ENCODE measurements at regions not wholly inside any gene's neighbourhood (a gene's known extent, or its start where the extent isn't known, plus 50 kb on each side); places are given as distances from the start of the nearest gene placed in this dataset.
"Not testable (repeated sequence)": the region's sequence is repeated elsewhere in the genome, so short reads cannot be mapped to it uniquely, and the experiment has no call there.

DNA sequence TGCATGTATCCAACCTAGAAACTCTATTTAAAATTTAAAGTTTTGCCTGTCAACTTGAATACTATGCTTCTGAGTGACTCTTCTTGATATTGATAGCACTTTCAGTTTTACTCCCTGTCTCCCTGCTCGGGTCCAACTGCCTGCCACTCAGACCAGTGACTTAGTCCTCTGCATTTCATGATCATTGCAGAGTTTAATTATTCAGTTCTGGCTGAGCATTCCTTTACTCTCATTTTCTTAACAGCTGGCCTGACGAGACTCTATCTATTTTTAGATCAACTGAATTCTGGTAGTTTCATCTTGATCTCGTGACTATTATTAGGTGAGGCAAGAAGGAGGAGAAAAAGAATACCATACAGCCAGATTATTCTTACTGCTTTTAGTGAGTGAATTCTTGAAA lies 617.4 kb downstream of the SI start:
- no peak for DNase-seq (ENCODE audit: low read depth)

DNA sequence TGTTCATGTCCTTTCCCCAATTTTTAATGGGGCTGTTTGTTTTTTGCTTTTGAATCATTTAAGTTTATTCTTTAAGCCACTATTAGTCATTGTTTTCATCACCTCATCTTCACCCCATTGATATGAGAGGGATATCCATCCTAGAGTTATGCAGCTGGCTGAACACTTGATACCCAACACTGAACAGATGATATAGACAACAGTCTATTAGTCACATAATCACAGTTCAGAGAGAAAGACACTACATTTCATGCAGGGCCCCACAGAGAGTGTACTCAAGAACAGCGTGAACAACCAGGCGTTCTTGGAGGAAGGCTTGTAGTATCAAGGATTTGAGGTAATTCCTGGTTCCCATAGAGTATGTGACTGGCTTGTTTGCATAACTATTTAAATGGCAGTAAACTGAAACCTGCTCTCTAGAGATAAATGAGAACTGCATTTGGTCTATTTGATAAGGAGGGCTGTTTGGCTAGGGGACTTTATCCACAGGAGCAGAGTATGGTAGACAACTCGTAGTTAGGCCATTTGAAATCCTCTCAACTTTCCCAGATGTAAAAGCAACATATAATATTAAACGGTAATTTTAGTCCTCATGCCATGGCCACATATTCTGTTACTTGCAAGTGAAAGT lies 618.7 kb downstream of the SI start:
- no peak for DNase-seq (ENCODE audit: low read depth)

DNA sequence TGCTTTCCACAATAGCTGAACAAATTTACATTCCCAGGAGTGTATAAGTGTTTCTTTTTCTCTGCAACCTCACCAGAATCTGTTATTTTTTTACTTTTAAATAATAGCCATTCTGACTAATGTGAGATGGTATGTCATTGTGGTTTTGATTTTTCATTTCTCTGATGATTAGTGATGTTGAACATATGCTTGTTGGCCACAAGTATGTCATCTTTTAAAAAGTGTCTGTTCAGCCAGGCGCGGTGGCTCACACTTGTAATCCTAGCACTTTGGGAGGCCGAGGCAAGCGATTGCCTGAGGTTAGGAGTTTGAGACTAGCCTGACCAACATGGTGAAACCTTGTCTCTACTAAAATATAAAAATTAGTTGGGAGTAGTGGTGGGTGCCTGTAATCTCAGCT lies 619.3 kb downstream of the SI start:
- DNase-seq (ENCODE audit: low read depth) = peak; percentile 65

DNA sequence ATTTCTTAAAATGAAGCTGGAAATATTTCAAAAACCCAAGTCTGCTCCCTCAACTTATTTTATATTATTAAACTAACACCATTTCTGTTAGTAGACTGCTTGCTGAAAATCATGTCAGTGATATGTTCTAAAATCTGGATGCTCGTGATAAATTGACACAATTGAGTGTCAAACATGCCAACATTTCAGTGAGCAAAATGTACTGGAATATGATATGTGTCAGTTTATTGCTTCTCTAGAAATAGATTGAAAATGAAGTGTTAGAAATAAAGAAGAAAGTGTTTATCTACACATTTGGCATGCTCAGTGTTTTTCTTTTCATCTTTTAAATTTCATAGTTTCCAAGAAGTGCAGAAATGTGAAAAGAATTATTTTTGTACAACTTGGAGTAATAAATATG lies 624.6 kb downstream of the SI start:
- DNase-seq (ENCODE audit: low read depth) = no peak

DNA sequence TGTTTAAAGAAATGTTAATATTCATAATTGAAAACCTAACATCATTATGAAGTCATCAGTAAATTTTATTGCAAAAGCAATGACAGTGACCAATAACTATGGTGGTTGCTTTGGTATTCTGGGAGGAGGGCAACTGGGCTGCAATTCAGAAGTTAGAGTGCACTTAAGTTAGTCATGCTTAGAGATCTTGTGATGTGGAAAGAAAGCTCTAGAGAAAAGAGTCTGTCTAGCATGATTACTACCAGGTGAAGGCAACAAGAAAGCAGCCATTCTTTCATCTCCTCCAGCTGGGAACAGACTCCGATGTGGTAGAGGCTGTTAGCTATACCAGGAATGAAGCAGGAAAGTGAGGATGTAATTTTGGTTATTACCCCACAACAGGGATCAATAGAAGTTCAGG lies 625.6 kb downstream of the SI start:
- peak; percentile 33 for DNase-seq (ENCODE audit: low read depth)

DNA sequence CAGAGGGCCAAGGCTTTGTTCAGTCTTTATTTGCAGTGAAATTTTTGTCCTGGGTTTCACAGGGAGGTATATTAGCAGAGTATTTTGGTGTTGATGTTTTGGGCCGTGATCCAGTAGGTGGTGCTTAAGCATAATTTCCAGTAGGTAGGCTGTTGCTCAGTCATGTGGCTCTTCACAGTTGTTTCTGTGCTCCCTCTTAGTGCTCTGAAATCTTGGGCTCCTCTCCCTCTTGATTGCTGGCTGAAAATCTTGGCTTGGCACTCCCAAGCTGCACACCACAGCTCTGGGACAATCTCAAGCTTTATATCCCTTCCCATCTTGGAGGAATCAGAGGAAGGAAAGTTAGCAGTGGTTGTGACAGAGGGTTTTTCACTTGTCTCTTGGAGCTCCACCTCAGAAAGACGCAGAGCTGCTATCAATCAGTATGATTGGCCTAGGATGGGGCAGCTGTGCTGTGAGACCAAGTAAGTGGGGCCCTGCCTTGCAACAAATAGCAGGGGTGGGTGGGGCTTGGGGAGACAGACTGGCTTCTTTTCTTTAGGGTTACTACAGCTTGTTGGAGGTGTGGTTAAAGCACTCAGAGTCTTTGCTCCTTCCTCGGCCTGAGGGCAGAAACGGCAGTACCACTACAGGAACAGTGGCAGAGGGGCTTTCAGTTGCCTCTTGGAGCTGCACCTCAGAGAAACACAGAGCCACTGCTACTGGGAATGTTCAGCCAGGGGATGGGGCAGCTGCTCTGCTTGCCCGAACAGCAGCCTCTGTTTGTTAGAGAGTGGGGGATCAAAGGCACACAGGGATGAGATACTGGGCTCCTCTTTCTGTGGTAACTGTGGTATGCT lies 627.0 kb downstream of the SI start:
- DNase-seq (ENCODE audit: low read depth) = no peak

DNA sequence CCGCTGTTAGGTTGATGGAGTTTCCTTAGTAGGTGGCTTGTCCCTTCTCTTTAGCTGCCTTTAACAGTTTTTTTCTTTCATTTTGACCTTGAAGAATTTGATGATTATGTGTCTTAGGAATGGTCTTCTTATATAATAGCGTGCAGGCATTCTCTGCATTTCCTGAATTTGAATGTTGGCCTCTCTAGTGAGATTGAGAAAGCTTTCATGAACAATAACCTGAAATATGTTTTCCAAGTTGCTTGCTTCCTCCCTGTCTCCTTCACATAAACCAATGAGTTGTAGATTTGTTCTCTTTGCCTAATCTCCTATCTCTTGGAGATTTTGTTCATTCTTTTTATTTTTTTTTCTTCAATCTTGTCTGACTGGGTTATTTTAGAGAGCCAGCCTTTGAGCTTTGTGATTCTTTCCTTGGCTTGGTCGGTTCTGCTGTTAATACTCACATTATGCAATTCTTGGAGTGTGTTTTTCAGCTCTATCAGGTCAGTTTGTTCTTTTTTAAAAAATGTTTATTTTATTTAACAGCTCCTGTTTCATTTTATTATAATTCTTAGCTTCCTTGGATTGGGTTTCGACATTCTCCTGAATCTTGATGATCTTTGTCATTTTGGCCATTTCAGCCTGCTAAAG lies 627.9 kb downstream of the SI start:
- no peak for DNase-seq (ENCODE audit: low read depth)

DNA sequence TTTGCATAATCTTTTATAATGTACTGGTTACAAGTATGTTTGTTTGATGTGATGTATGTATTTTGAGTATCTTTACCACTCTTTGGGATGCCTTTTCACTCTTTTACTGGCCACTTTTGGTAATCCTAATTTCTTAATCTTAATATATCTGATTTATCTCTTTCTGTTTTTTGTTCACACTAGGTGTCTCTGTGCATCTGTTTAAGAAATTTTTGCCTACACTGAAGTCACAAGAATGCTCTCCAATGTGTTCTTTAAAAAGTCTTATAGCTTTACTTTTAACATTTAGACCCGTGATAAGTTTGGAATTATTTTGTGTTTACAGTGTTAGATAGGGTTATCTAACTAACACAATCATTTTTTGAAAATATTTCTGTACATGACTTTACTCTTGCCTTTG lies 659.1 kb downstream of the SI start:
- no peak for DNase-seq (ENCODE audit: low read depth)

DNA sequence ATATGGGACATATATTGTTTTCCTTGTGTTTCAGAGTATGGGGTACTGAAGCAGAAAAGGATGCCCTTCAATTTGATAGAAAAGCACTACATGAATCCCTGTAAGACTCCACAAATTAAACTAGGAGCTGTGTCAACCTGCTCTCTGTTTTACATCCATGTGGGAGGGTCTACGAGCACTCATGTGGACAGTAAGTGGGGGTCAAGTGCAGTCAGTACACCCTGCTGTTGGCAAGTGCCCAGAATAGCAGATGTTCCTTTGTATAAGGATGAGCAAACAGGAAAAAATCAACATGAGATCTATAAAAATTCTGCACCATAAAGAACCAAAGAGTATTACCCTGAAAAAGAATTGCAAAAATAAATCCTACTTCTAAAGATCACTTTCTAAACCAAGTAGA lies 659.9 kb downstream of the SI start:
- DNase-seq (ENCODE audit: low read depth) = no peak

DNA sequence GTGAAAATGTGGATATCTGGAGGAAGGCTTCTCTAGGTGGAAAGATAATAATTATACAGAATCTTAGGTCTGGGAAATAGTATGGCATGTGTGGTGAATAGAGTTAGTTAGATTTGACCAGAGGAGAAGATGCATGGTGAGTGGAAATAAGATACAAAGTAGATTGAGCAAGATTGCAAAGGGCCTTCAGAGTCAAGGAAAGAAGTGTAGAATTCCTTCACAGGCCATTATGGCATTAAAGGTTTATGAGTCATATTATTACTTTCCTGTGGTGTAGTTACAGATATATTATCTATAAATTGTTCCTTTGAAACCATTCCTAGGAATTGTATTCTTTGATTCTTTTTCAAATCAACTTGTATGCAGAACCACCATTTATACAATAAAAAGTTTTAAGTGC lies 660.3 kb downstream of the SI start:
- DNase-seq (ENCODE audit: low read depth) = no peak

DNA sequence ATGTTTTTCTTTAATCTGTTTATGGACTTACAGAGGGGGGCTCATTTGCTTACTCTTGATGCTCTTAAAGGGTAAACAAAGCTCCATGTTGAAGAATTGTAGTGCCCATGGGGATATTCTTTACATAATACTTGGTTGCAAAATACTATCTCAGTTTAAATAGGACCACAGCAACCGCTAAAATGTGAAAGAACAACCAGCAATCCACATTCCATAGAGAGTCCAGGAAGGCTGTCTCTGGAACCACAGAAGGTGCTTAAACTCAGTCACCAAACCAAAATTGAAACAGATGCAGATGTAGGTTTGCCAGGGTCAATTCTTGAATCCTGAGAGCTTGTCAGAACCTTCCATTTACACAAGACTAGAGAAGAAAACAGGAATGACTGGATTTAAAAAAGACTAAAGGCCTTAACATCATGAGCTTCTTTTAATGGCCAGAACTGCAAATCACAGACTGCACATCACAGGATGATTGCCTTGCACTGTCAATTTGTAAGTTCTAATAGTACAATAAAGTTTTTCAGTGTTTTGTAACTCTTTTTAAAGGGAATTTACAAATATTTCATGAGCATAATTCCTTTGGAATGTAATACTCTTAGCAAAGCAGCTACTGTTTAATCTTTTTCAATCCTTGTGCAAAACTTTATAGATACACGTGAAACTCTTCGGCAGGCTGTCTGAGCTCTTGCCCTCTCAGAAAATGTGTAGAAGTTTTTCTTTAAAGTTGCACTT lies 661.6 kb downstream of the SI start:
- DNase-seq (ENCODE audit: low read depth) = peak; percentile 2

DNA sequence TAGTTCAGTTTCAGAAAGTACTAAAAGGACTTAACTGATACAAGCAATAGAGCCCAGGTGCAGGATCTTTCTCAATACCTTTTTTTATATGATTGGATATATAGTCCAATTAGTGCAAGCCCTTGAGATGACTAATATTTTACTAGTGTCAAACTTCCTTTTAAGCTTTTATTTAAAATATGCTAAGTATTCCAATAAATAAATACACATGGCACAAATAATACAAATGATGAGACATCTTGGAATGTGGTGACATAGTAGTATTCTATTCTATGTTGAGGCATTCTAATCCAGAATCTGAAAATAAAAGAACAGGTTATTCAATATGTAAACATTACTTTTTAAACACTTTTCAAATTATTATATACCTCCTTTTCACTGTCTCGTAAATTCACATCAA lies 670.0 kb downstream of the SI start:
- DNase-seq (ENCODE audit: low read depth) = no peak

DNA sequence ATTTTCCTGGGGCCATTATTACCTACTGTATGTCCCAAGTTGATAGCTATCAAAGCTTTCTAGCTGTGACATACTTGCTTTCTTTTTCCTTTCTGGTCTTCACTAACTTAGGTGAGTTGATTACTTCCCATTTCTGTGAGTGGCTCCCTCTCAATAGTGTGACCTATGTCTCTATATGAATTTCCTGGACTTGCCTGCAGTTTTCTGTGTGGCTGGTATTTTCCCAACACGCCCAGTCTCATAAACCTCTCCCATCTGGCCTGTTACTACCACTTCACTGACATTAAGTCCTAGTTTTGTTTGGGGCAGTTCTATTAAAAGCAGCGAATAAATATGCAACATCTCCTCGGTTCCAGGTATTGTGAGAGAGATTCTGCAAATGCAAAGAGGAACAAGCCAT lies 671.2 kb downstream of the SI start:
- no peak for DNase-seq (ENCODE audit: low read depth)

DNA sequence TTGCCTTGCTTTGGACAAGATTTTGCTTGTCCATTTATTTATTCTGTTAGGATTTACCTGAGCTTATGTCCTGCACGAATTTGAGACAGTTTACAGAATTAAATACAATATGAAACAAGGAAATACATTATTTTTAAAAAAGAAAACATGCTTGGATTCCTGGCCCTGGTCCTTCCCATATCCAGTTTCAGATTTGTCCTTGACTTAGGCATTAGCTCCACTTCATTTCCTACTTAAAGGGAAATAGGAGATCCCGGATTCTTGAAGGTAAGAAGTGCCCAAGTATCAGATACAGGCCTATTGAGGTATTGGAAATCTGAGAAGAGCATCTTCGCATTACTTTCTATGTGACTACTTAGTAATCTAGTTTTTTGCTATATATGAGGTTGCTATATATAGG lies 672.0 kb downstream of the SI start:
- no peak for DNase-seq (ENCODE audit: low read depth)

DNA sequence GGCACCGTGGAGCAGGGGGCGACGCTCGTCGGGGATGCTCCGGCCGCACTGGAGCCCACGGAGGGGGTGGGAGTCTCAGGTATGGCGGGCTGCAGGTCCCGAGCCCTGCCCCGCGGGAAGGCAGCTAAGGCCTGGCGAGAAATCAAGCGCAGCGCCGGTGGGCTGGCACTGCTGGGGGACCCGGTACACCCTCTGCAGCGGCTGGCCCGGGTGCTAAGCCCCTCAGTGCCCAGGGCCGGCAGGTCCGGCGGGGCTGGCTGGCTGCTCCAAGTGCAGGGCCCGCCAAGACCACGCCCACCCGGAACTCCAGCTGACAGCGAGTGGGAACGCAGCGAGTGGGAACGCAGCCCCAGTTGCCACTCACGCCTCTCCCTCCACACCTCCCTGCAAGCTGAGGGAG lies 676.4 kb downstream of the SI start:
- DNase-seq (ENCODE audit: low read depth) = no peak

DNA sequence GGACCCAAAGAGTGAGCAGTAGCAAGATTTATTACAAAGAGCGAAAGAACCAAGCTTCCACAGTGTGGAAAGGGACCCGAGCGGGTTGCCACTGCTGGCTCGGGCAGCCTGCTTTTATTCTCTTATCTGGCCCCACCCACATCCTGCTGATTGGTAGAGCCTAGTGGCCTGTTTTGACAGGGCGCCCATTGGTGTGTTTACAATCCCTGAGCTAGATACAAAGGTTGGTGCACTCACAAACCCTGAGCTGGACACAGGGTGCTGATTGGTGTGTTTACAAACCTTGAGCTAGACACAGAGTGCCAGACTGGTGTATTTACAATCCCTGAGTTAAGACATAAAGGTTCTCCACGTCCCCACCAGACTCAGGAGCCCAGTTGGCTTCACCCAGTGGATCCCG lies 676.9 kb downstream of the SI start:
- not testable (repeated sequence) for DNase-seq (ENCODE audit: low read depth)

DNA sequence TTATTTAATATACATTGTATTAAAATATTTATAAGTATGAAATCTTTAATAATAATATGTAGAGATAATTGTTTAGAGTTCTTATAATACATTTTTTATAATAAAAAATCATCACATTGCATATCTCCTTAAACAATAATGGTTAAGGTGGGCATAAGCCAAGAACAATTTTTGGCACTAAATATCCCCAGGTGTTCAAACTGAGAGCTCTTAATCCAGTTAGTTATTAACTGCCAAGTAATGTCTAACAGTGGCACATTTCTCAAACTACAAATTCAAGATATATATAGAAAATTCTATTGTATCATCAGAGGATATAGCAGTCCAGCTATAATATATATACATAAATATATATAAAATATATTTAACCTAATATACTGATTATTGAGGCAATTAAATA lies 680.8 kb downstream of the SI start:
- DNase-seq (ENCODE audit: low read depth) = no peak

DNA sequence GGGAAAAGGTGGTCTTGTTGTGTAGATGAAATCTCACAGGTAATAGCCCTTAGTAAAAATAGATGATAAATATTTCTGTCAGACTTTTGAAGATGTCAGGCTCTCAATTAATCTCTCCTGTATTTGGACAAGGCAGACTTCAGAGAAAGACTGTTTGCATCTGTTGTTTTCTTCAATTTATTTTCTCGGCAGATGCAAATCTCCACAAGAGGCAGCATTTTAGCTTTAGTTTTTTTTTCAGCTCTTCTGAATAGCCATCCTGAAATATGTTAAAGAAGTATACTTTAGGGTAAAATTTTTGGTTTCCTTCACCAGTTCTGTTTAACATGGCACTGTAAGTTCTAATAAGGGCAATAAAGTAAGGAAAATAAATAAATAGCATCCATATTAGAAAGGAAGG lies 685.1 kb downstream of the SI start:
- DNase-seq (ENCODE audit: low read depth) = no peak

DNA sequence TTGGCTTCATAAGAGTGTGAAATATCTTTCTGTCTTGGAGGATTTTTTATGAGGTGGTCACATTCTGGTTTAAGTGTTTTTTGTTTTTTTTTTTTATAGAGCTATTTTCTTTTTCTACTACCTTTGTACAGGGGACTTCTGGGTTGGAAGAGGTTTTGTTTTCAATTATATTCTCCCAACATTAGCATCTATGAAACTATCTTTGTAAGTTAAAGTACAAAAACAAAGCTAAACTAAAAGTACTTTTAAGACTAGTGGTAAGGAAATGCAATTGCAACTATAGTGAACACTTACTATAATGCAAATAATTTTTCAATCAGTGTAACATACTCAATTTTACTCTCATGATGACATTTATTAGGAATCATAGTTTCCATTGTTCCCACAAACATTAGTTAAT lies 688.2 kb downstream of the SI start:
- no peak for DNase-seq (ENCODE audit: low read depth)

DNA sequence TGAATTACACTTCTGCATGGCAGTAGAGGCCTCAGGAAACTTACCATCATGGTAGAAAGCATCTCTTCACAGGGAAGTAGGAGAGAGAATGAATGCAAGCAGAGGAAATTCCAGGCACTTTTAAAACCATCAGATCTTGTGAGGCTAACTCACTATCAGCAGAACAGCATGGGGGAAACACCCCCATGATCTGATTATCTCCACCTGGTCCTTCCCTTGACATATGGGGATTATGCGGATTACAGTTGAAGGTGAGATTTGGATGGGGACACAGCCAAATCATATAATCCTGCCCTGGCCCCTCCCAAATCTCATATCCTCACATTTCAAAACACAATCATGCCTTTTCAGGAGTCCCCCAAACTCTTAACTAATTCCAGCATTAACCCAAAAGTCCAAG lies 691.1 kb downstream of the SI start:
- DNase-seq (ENCODE audit: low read depth) = no peak

DNA sequence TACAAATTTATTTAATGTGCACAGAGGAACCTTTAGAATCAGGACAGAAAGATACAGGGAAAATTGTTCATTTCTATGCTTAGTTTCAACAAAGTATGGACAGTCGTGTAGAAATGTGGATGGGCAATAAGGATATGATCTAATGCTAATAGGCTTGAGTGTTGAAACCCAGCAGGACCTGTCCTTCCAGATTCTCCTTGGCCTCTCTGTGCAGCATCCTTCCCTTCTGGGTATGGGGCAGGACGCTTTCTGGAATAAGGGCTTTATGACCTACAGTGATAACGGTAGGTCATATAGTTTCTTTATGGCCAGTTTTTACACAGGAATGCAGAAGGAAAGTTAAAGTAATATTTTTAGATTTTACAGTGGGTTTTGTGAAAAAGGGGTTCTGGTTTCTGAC lies 698.1 kb downstream of the SI start:
- DNase-seq (ENCODE audit: low read depth) = no peak

DNA sequence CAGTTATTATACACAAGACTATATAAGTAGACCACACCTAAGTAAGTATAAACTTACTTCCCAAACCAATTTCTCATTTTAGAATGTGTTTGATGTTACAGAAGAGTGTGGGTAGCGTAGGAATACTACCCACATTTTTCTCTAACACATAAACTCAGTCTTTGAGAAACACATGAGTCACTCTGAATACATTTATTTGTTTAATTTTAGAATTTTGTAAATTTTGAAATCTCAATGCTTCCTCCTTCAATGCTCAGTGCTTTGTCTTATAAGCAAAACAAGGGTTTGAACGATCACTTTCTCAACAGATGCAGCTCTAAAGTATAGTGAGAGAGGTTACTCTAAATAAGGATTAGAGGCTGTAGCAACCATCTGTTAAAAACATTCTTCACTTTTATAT lies 700.8 kb downstream of the SI start:
- no peak for DNase-seq (ENCODE audit: low read depth)

DNA sequence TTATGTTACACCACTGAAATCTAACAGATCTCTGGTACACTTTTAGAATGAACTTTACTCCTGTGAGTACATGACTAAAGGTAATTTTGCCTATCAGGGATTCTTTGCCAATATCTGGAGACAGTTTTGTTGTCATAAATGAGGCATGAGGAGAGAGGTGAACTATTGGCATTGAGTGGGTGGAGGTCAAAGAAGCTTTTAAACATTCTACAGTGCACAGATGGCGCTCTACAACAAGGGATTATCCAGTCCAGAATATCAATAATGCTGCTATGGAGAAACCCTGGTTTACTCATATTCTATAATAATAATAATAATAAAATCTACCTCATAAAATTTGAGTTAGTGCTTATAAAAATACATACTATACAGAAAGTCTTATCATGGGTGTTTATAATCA lies 702.3 kb downstream of the SI start:
- no peak for DNase-seq (ENCODE audit: low read depth)

Measured in stromal cell of bone marrow (primary cell).